H9 (cell line): ENCODE measurements at regions not wholly inside any gene's neighbourhood (a gene's known extent, or its start where the extent isn't known, plus 50 kb on each side); places are given as distances from the start of the nearest gene placed in this dataset.

Experiments
- DNase-seq: peaks from one replicate; pipeline ENCODE4 v3.0.0-alpha.2; 2017
- H2AFZ ChIP-seq: one replicate; pipeline ENCODE4 v1.6.1; 2013; ENCODE audit warnings: mild to moderate bottlenecking, low read length, control low read depth, moderate library complexity
- H2AK5ac ChIP-seq: 2 replicates; pipeline ENCODE4 v1.6.1; 2013; ENCODE audit warnings: low read length, control low read depth, mixed read lengths; ENCODE audit not compliant: insufficient read length
- H2BK120ac ChIP-seq: one replicate; pipeline ENCODE4 v1.6.1; 2013; ENCODE audit warnings: low read depth, mild to moderate bottlenecking, low read length, control low read depth, inconsistent platforms; ENCODE audit not compliant: poor library complexity, severe bottlenecking
- H2BK12ac ChIP-seq: 2 replicates; pipeline ENCODE4 v1.6.1; 2013; ENCODE audit warnings: low read length, control low read depth, mixed read lengths, low read depth; ENCODE audit not compliant: insufficient read length
- H2BK15ac ChIP-seq: 2 replicates; pipeline ENCODE4 v1.6.1; 2013; ENCODE audit warnings: low read depth, low read length, control low read depth
- H2BK20ac ChIP-seq: one replicate; pipeline ENCODE4 v1.6.1; 2013; ENCODE audit warnings: low read depth, mild to moderate bottlenecking, low read length, control low read depth, inconsistent platforms; ENCODE audit not compliant: poor library complexity, severe bottlenecking
- H2BK5ac ChIP-seq: 2 replicates; pipeline ENCODE4 v1.6.1; 2013; ENCODE audit warnings: low read length, control low read depth, mixed read lengths; ENCODE audit not compliant: insufficient read length
- H3K14ac ChIP-seq: 2 replicates; pipeline ENCODE4 v1.6.1; 2013; ENCODE audit warnings: low read length, control low read depth; ENCODE audit not compliant: insufficient read depth
- H3K18ac ChIP-seq: 2 replicates; pipeline ENCODE4 v1.6.1; 2013; ENCODE audit warnings: low read depth, mild to moderate bottlenecking, mixed read lengths, low read length, control low read depth; ENCODE audit not compliant: insufficient read length
- H3K23ac ChIP-seq: 2 replicates; pipeline ENCODE4 v1.6.1; 2013; ENCODE audit warnings: low read length, control low read depth, mixed read lengths, low read depth; ENCODE audit not compliant: insufficient read length
- H3K23me2 ChIP-seq: 2 replicates; pipeline ENCODE4 v1.6.1; 2013; ENCODE audit warnings: low read depth, mild to moderate bottlenecking, mixed read lengths, low read length, control low read depth; ENCODE audit not compliant: insufficient read length, poor library complexity, severe bottlenecking
- H3K27ac ChIP-seq: 2 replicates; pipeline ENCODE4 v1.5.1; 2013; ENCODE audit warnings: low read length, control low read depth, mixed read lengths, low read depth; ENCODE audit not compliant: insufficient read length
- H3K27me3 ChIP-seq: 2 replicates; pipeline ENCODE4 v1.6.1; 2013; ENCODE audit warnings: low read length, control low read depth, inconsistent platforms; ENCODE audit not compliant: insufficient read depth
- H3K4ac ChIP-seq: 2 replicates; pipeline ENCODE4 v1.6.1; 2013; ENCODE audit warnings: low read depth, mild to moderate bottlenecking, control low read depth, inconsistent platforms, low read length, moderate library complexity
- H3K4me1 ChIP-seq: 2 replicates; pipeline ENCODE4 v1.6.1; 2013; ENCODE audit warnings: low read length, control low read depth, inconsistent platforms; ENCODE audit not compliant: insufficient read depth
- H3K4me2 ChIP-seq: 2 replicates; pipeline ENCODE4 v1.6.1; 2013; ENCODE audit warnings: low read length, control low read depth, mixed read lengths; ENCODE audit not compliant: insufficient read length, insufficient read depth
- H3K56ac ChIP-seq: 2 replicates; pipeline ENCODE4 v1.6.1; 2013; ENCODE audit warnings: low read depth, mild to moderate bottlenecking, mixed read lengths, low read length, control low read depth; ENCODE audit not compliant: insufficient read length
- H3K79me1 ChIP-seq: 2 replicates; pipeline ENCODE4 v1.6.1; 2013; ENCODE audit warnings: low read depth, mild to moderate bottlenecking, moderate library complexity, low read length, control low read depth, inconsistent platforms; ENCODE audit not compliant: insufficient read depth, poor library complexity, severe bottlenecking
- H3K79me2 ChIP-seq: 2 replicates; pipeline ENCODE4 v1.6.1; 2013; ENCODE audit warnings: low read length, control low read depth, inconsistent platforms; ENCODE audit not compliant: insufficient read depth
- H3K9ac ChIP-seq: 2 replicates; pipeline ENCODE4 v1.6.1; 2013; ENCODE audit warnings: low read length, control low read depth, mixed read lengths; ENCODE audit not compliant: insufficient read length; ENCODE audit errors: extremely low read depth
- H3K9me3 ChIP-seq: one replicate; pipeline ENCODE4 v1.6.1; 2013; ENCODE audit warnings: low read depth, low read length, inconsistent platforms; ENCODE audit not compliant: control insufficient read depth
- H3T11ph ChIP-seq: one replicate; pipeline ENCODE4 v1.6.1; 2013; ENCODE audit warnings: mild to moderate bottlenecking, low read length, control low read depth, inconsistent platforms
- H4K20me1 ChIP-seq: one replicate; pipeline ENCODE4 v1.6.1; 2013; ENCODE audit not compliant: control insufficient read depth, insufficient read length, insufficient read depth
- H4K5ac ChIP-seq: 2 replicates; pipeline ENCODE4 v1.6.1; 2013; ENCODE audit warnings: low read depth, mild to moderate bottlenecking, mixed read lengths, low read length, control low read depth; ENCODE audit not compliant: insufficient read length
- H4K8ac ChIP-seq: replicated peaks from 2 replicates; pipeline ENCODE4 v1.6.1; 2013; ENCODE audit warnings: low read length, control low read depth, mixed read lengths, low read depth; ENCODE audit not compliant: insufficient read length
- H4K91ac ChIP-seq: 2 replicates; pipeline ENCODE4 v1.6.1; 2013; ENCODE audit warnings: low read depth, mild to moderate bottlenecking, moderate library complexity, mixed read lengths, low read length, control low read depth; ENCODE audit not compliant: insufficient read length
- H3K27ac Mint-ChIP-seq, 3 experiments: 2 replicates in 2 of 3; 3 replicates in 1 of 3; pipeline ENCODE4 v1.8.0; 2020 to 2021; ENCODE audit warnings: mixed read lengths in 3 of 3, mild to moderate bottlenecking in 1 of 3, moderate library complexity in 1 of 3
- H3K27me3 Mint-ChIP-seq: 2 replicates; pipeline ENCODE4 v1.8.0; 2021; ENCODE audit warnings: low read depth, mild to moderate bottlenecking, moderate library complexity, mixed read lengths
- H3K36me3 Mint-ChIP-seq, 3 experiments: 2 replicates in 2 of 3; 3 replicates in 1 of 3; pipeline ENCODE4 v1.8.0; 2020 to 2021; ENCODE audit warnings: low read depth in 3 of 3, mixed read lengths in 3 of 3; ENCODE audit not compliant: insufficient read depth in 1 of 3
- H3K4me1 Mint-ChIP-seq, 2 experiments: 2 replicates each; pipeline ENCODE4 v1.8.0; 2020; ENCODE audit warnings: mixed read lengths in 2 of 2
- H3K4me3 Mint-ChIP-seq, 2 experiments: 2 replicates in 1 of 2; 3 replicates in 1 of 2; pipeline ENCODE4 v1.8.0; 2020 to 2021; ENCODE audit warnings: mild to moderate bottlenecking in 2 of 2, mixed read lengths in 2 of 2, moderate library complexity in 1 of 2
- H3K9me3 Mint-ChIP-seq, 2 experiments: 2 replicates in 1 of 2; 3 replicates in 1 of 2; pipeline ENCODE4 v1.8.0; 2020; ENCODE audit warnings: mild to moderate bottlenecking in 2 of 2, mixed read lengths in 2 of 2, moderate library complexity in 1 of 2
- CTCF ChIP-seq: fragments of 200-600 bp; sonication (generic); conservative IDR thresholded peaks from 3 replicates; pipeline ENCODE4 v1.8.0; 2021; ENCODE audit warnings: antibody characterized with exemption, mild to moderate bottlenecking
- WGBS: extraction: QIAGEN DNeasy Blood & Tissue Kit; methylation state at CpG from one replicate; pipeline ENCODE4 v1.1.7; 2013; ENCODE audit warnings: missing lambda C conversion rate, low lambda C conversion rate, mixed read lengths; ENCODE audit not compliant: insufficient read length; ENCODE audit errors: extremely low coverage; 5-methylcytosine and 5-hydroxymethylcytosine counted together

- Histone ChIP-seq H3K18ac (no peak overlapping the region), H4K20me1 (no peaks in the 10 kb centered on the region), H3K23ac (no peak overlapping the region), H2BK12ac (no peak overlapping the region), H2BK20ac (no peak overlapping the region), H3K4ac (no peak overlapping the region), H4K8ac (no peak overlapping the region), H4K5ac (no peak overlapping the region), H3K9me3 (peaks cover 2% of the 10 kb centered on the region), H2AK5ac (no peak overlapping the region), H3K79me1 (no peaks in the 10 kb centered on the region), H3K23me2 (no peaks in the 10 kb centered on the region), H2AFZ (no peak overlapping the region), H3K4me2 (no peak overlapping the region), H3K56ac (no peak overlapping the region), H2BK15ac (no peak overlapping the region), H4K91ac (no peak overlapping the region), H3K27me3 (no peaks in the 10 kb centered on the region), H3K79me2 (no peaks in the 10 kb centered on the region), H2BK120ac (no peak overlapping the region), H3K14ac (no peak overlapping the region), H3K4me1 (no peaks in the 10 kb centered on the region), H3K27ac (no peak overlapping the region), H2BK5ac (no peak overlapping the region), H3T11ph (no peak overlapping the region), H3K9ac (no peak overlapping the region)
- H3K27ac Mint-ChIP-seq, result no peak overlapping the region; a peak in 1 of 7 replicates
- peaks cover 7 to 10% of the 10 kb centered on the region in 2 experiments for H3K9me3 Mint-ChIP-seq
- H3K27me3 Mint-ChIP-seq, result peaks cover 7% of the 10 kb centered on the region
- H3K4me3 Mint-ChIP-seq, result no peak overlapping the region
- DNase-seq, result no peak
- no CpG with 5 or more reads among the region's 10 CpGs for WGBS
- TF ChIP-seq CTCF, result no peak
- peaks cover 2 to 5% (median 4%) of the 10 kb centered on the region in 3 experiments; a peak in 5 of 7 replicates for H3K36me3 Mint-ChIP-seq
- peaks cover 0 to 10% of the 10 kb centered on the region in 2 experiments; a peak in 2 of 4 replicates for H3K4me1 Mint-ChIP-seq
Measured at GRCh38 chr14:104476437-104476836, 103.1 kb upstream of the C14orf180 start.
